ENCODE measurements at regions not wholly inside any gene's neighbourhood (a gene's known extent, or its start where the extent isn't known, plus 50 kb on each side); places are given as distances from the start of the nearest gene placed in this dataset.

DNA sequence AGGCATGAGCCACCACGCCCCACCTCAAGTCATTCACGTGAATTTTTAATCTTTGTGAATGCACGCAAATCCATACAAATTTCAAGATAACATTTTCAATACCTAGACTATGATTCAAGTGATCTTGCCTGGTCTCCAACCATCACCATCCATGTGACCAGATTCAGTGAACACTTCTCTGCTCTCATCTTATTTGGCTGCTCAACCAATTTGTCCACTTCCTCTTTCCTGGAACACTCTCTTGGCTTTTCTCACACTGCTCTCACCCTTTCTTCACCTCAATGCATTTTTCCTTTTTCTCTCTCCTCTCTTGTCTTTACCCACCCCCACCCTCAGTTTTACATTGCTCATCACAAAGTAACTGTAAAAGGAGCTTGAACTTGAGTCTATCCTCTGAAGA, 354.7 kb upstream of the KIF2A start:
- Histone ChIP-seq H3K27ac (ENCODE audit: low read length) (no peak overlapping the region), H3K27me3 (ENCODE audit: low read depth, low read length) (no peaks in the 10 kb centered on the region), H3K9ac (ENCODE audit: low read length) (no peak overlapping the region), H2AFZ (ENCODE audit: low read depth, low read length) (no peak overlapping the region), H3K9me3 (ENCODE audit: insufficient read depth, low read length) (no peaks in the 10 kb centered on the region), H3K4me2 (ENCODE audit: low read length) (no peak overlapping the region), H3K79me2 (ENCODE audit: low read length) (no peaks in the 10 kb centered on the region), H3K4me1 (ENCODE audit: low read length) (no peaks in the 10 kb centered on the region), H4K20me1 (ENCODE audit: insufficient read depth, low read length) (no peaks in the 10 kb centered on the region), H3K36me3 (replicated peaks; ENCODE audit: low read depth, low read length) (no peaks in the 10 kb centered on the region), H3K4me3 (ENCODE audit: low read length) (no peak overlapping the region)
- TF ChIP-seq, protein P1, sequence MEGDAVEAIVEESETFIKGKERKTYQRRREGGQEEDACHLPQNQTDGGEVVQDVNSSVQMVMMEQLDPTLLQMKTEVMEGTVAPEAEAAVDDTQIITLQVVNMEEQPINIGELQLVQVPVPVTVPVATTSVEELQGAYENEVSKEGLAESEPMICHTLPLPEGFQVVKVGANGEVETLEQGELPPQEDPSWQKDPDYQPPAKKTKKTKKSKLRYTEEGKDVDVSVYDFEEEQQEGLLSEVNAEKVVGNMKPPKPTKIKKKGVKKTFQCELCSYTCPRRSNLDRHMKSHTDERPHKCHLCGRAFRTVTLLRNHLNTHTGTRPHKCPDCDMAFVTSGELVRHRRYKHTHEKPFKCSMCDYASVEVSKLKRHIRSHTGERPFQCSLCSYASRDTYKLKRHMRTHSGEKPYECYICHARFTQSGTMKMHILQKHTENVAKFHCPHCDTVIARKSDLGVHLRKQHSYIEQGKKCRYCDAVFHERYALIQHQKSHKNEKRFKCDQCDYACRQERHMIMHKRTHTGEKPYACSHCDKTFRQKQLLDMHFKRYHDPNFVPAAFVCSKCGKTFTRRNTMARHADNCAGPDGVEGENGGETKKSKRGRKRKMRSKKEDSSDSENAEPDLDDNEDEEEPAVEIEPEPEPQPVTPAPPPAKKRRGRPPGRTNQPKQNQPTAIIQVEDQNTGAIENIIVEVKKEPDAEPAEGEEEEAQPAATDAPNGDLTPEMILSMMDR (IDR thresholded peaks at IDR 0.05; ENCODE audit: low read depth, low read length) = no peak
- no peak for TF ChIP-seq EZH2phosphoT487 (IDR thresholded peaks at IDR 0.05; ENCODE audit: low read depth)

- H3K4me2 ChIP-seq (ENCODE audit: low read length) = no peak overlapping the region
- H3K4me1 ChIP-seq (ENCODE audit: low read length) = no peaks in the 10 kb centered on the region
- TF ChIP-seq EZH2phosphoT487 (IDR thresholded peaks at IDR 0.05; ENCODE audit: low read depth) = no peak
- TF ChIP-seq, protein P1 (IDR thresholded peaks at IDR 0.05; ENCODE audit: low read depth, low read length) = no peak
- no peaks in the 10 kb centered on the region for H4K20me1 ChIP-seq (ENCODE audit: insufficient read depth, low read length)
- no peak overlapping the region for H3K9ac ChIP-seq (ENCODE audit: low read length)
- H2AFZ ChIP-seq (ENCODE audit: low read depth, low read length) = no peak overlapping the region
- no peaks in the 10 kb centered on the region for H3K36me3 ChIP-seq (replicated peaks; ENCODE audit: low read depth, low read length)
- H3K9me3 ChIP-seq (ENCODE audit: insufficient read depth, low read length) = no peaks in the 10 kb centered on the region
- H3K27me3 ChIP-seq (ENCODE audit: low read depth, low read length) = no peaks in the 10 kb centered on the region
- no peak overlapping the region for H3K4me3 ChIP-seq (ENCODE audit: low read length)
- no peaks in the 10 kb centered on the region for H3K79me2 ChIP-seq (ENCODE audit: low read length)
- H3K27ac ChIP-seq (ENCODE audit: low read length) = no peak overlapping the region
These were observed 352.1 kb upstream of the KIF2A start for GRCh38 chr5:61953913-61954312.

DNA sequence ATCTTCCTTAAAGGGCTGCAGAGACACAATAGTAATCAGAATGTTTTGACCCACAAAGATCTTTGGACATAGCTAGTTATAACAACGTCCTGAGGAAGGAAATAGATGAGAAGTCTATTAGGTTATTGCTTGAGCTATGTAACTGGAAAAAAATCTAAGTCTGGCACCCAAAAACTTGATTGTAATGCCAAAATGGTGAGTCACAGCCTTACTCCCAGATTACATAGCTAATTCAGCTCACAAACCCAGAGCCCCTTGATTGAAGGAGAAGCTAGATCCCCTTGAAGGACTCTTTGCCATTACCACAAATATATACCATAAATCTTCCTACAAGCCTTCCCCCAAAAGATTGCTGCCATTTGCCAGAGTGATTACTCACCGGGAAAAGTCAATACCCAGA, 341.8 kb upstream of the KIF2A start:
- Histone ChIP-seq H3K9me3 (ENCODE audit: insufficient read depth, low read length) (no peaks in the 10 kb centered on the region), H3K4me1 (ENCODE audit: low read length) (peaks cover 2% of the 10 kb centered on the region; the same call in 1 of the 2 replicates), H2AFZ (ENCODE audit: low read depth, low read length) (no peak overlapping the region), H3K27me3 (ENCODE audit: low read depth, low read length) (no peaks in the 10 kb centered on the region), H3K36me3 (replicated peaks; ENCODE audit: low read depth, low read length) (no peaks in the 10 kb centered on the region), H3K27ac (ENCODE audit: low read length) (no peak overlapping the region), H4K20me1 (ENCODE audit: insufficient read depth, low read length) (no peaks in the 10 kb centered on the region), H3K4me3 (ENCODE audit: low read length) (no peak overlapping the region), H3K79me2 (ENCODE audit: low read length) (no peaks in the 10 kb centered on the region), H3K4me2 (ENCODE audit: low read length) (no peak overlapping the region), H3K9ac (ENCODE audit: low read length) (no peak overlapping the region)
- TF ChIP-seq, protein P1 (IDR thresholded peaks at IDR 0.05; ENCODE audit: low read depth, low read length) = no peak
- TF ChIP-seq EZH2phosphoT487 (IDR thresholded peaks at IDR 0.05; ENCODE audit: low read depth) = no peak

- Histone ChIP-seq H3K4me1 (ENCODE audit: low read length) (peaks cover 6% of the 10 kb centered on the region; the same call in 1 of the 2 replicates), H3K9me3 (ENCODE audit: insufficient read depth, low read length) (no peaks in the 10 kb centered on the region), H2AFZ (ENCODE audit: low read depth, low read length) (no peak overlapping the region), H3K9ac (ENCODE audit: low read length) (no peak overlapping the region), H3K4me2 (ENCODE audit: low read length) (no peak overlapping the region), H3K27me3 (ENCODE audit: low read depth, low read length) (no peaks in the 10 kb centered on the region), H3K36me3 (replicated peaks; ENCODE audit: low read depth, low read length) (no peaks in the 10 kb centered on the region), H3K4me3 (ENCODE audit: low read length) (no peak overlapping the region), H4K20me1 (ENCODE audit: insufficient read depth, low read length) (no peaks in the 10 kb centered on the region), H3K27ac (ENCODE audit: low read length) (no peak overlapping the region), H3K79me2 (ENCODE audit: low read length) (no peaks in the 10 kb centered on the region)
- TF ChIP-seq, protein P1 (IDR thresholded peaks at IDR 0.05; ENCODE audit: low read depth, low read length) = no peak
- no peak for TF ChIP-seq EZH2phosphoT487 (IDR thresholded peaks at IDR 0.05; ENCODE audit: low read depth)
These were observed 340.9 kb upstream of the KIF2A start for GRCh38 chr5:61965069-61965468.

Data from OCI-LY3 (cell line).